ENCODE measurements at regions not wholly inside any gene's neighbourhood (a gene's known extent, or its start where the extent isn't known, plus 50 kb on each side); places are given as distances from the start of the nearest gene placed in this dataset.

- TF ChIP-seq CTCF (IDR thresholded peaks at IDR 0.05): no peak
- TF ChIP-seq POLR2A (IDR thresholded peaks at IDR 0.05): no peak
Measured at GRCh38 chr5:2534251-2534650, 217.2 kb downstream of the IRX2 start.
